ENCODE measurements at regions not wholly inside any gene's neighbourhood (a gene's known extent, or its start where the extent isn't known, plus 50 kb on each side); places are given as distances from the start of the nearest gene placed in this dataset.
A peak's percentile ranks its signal among the peaks of the same experiment; 100 is the strongest.

DNA sequence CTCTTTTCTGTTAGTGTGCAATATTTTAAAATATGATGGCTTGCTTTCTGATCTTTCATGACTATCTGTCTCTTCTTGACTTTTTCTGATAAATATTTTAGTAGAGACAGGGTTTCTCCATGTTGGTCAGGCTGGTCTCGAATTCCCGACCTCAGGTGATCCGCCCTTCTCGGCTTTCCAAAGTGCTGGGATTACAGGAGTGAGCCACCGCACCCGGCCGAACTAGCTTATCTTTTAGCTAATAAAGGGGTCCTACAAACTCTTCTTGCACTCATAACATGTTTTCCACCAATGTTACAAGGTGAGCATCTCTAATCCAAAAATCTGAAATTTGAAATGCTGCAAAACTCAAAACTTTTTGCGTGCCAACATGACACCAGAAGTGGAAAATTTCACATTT lies 535.2 kb upstream of the PCDH20 start:
- no peak for DNase-seq (ENCODE audit: extremely low spot score)
- ChIA-PET POLR2A (no interaction called here), CTCF (no interaction called here)
- no peak for TF ChIP-seq LEF1 (IDR thresholded peaks at IDR 0.05; ENCODE audit: borderline replicate concordance)
- no peak for TF ChIP-seq ELF4 (IDR thresholded peaks at IDR 0.05)
- TF ChIP-seq SUZ12 (IDR thresholded peaks at IDR 0.05) = no peak
- no peak for TF ChIP-seq L3MBTL2 (conservative IDR thresholded peaks at IDR 0.05)
- TF ChIP-seq SP1 (IDR thresholded peaks at IDR 0.05) = no peak
- TF ChIP-seq FOXM1 (IDR thresholded peaks at IDR 0.05; ENCODE audit: borderline replicate concordance) = no peak
- TF ChIP-seq FOXK2 (IDR thresholded peaks at IDR 0.05) = no peak
- no peak for TF ChIP-seq NFRKB (IDR thresholded peaks at IDR 0.05)
- no peak for TF ChIP-seq TARDBP (IDR thresholded peaks at IDR 0.05)
- no peak for TF ChIP-seq ARNT (IDR thresholded peaks at IDR 0.05)
- TF ChIP-seq FOXA1 (IDR thresholded peaks at IDR 0.05) = no peak
- no peak for TF ChIP-seq CTBP1 (IDR thresholded peaks at IDR 0.05; ENCODE audit: borderline replicate concordance)
- no peak for TF ChIP-seq ZNF384 (IDR thresholded peaks at IDR 0.05)
- TF ChIP-seq, protein P1, sequence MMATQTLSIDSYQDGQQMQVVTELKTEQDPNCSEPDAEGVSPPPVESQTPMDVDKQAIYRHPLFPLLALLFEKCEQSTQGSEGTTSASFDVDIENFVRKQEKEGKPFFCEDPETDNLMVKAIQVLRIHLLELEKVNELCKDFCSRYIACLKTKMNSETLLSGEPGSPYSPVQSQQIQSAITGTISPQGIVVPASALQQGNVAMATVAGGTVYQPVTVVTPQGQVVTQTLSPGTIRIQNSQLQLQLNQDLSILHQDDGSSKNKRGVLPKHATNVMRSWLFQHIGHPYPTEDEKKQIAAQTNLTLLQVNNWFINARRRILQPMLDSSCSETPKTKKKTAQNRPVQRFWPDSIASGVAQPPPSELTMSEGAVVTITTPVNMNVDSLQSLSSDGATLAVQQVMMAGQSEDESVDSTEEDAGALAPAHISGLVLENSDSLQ (IDR thresholded peaks at IDR 0.05) = no peak
- no peak for TF ChIP-seq HDGF (IDR thresholded peaks at IDR 0.05; ENCODE audit: borderline replicate concordance)
- no peak for TF ChIP-seq BHLHE40 (IDR thresholded peaks at IDR 0.05; ENCODE audit: borderline replicate concordance)

DNA sequence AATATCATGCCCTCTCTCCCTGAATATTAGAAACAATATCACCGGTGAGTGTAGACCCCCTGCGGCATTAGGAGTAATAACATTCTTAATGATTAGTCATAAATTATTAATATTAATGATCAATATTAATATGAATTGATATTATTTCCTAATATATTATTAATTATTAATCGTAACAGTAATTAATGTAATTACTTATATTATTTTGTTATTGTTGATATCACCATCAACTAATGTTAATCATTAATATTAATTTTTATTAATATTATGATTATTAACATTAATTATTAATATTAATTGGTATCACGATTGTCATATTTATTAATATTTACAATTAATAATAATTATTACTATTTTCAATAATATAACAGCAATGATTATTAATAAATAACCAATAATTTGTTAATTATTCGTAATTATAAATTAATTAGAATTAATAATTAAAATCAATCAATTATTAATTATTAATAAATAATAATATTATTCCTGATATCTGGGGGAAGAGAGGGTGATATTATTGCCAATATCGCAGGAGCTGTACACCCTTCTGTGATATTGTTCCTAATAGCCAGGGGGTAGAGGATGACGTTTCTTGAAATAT lies 528.8 kb upstream of the PCDH20 start:
- TF ChIP-seq NFRKB (IDR thresholded peaks at IDR 0.05) (peak; percentile 21; the same call in 1 of the 2 replicates), FOXK2 (IDR thresholded peaks at IDR 0.05) (0 out of 2 replicates have a peak, but pooled peaks have one; percentile 72), SUZ12 (IDR thresholded peaks at IDR 0.05) (0 out of 2 replicates have a peak, but pooled peaks have one; percentile 36)
- TF ChIP-seq, protein P1 (IDR thresholded peaks at IDR 0.05) = no peak
- no peak for DNase-seq (ENCODE audit: extremely low spot score)
- POLR2A ChIA-PET = no interaction called here
- CTCF ChIA-PET = no interaction called here

DNA sequence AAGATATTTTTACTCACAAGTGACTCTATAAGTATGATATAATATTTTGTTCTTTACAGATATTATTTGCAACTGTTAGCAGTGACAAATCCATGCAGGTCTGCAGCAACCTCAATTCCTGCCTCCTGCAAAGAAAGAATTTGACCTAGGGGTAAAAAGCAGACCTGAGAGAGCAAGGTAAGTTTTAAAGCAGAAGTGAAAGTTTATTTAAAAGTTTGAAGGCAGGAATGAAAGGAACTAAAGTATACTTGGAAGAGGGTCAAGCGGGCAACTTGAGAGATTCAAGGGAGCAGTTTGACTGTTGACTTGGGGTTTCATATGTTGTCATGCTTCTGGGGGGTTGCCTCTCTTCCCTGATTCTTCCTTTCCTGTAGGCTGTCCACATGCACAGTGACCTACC lies 520.1 kb upstream of the PCDH20 start:
- no peak for DNase-seq (ENCODE audit: extremely low spot score)
- ChIA-PET CTCF (no interaction called here), POLR2A (no interaction called here)
- TF ChIP-seq LEF1 (IDR thresholded peaks at IDR 0.05; ENCODE audit: borderline replicate concordance) (no peak), FOXK2 (IDR thresholded peaks at IDR 0.05) (no peak), TARDBP (IDR thresholded peaks at IDR 0.05) (no peak), FOXA1 (IDR thresholded peaks at IDR 0.05) (no peak), FOXM1 (IDR thresholded peaks at IDR 0.05; ENCODE audit: borderline replicate concordance) (no peak), SUZ12 (IDR thresholded peaks at IDR 0.05) (no peak), L3MBTL2 (conservative IDR thresholded peaks at IDR 0.05) (no peak), ZNF384 (IDR thresholded peaks at IDR 0.05) (no peak)
- TF ChIP-seq, protein P1 (IDR thresholded peaks at IDR 0.05) = no peak

DNA sequence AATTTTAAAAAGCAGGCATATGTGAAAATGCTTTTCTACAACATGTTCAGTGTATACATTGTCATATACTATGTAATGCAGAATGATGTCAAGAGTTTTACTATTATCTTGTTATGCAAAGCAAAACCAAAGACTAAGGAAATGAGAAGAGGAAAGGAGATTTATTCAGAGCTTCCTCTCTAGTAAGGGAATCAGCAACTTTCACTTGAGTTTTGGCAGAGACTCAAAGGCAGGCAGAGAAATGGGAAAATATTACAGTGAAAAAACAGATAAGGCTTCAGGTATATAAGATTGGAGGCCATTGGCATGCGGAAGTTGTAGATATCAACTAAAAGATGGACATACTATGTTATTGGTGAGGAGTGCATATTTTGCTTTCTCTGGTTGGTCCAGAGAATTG lies 512.0 kb upstream of the PCDH20 start:
- no peak for TF ChIP-seq ARNT (IDR thresholded peaks at IDR 0.05)
- TF ChIP-seq TARDBP (IDR thresholded peaks at IDR 0.05) = 0 out of 2 replicates have a peak, but pooled peaks have one; percentile 44
- TF ChIP-seq HDGF (IDR thresholded peaks at IDR 0.05; ENCODE audit: borderline replicate concordance) = no peak
- ChIA-PET CTCF (no interaction called here), POLR2A (no interaction called here)
- DNase-seq (ENCODE audit: extremely low spot score) = no peak

DNA sequence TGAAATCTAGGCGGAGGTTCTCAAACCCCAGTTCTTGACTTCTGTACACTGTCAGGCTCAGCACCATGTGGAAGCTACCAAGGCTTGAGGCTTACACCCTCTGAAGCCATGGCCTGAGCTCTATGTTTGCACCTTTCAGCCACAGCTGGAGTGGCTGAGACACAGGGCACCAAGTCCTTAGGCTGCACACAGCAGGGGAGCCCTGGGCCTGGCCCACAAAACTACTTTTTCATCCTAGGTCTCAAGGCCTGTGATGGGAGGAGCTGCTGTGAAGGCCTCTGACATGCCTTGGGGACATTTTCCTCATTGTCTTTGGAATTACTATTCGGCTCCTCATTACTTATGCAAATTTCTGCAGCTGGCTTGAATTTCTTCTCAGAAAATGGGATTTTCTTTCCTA lies 503.2 kb upstream of the PCDH20 start:
- POLR2A ChIA-PET = no interaction called here
- no peak for TF ChIP-seq SUZ12 (IDR thresholded peaks at IDR 0.05)
- CTCF ChIA-PET = interaction anchor here (0.6 to 1.3 kb wide), 3 partner anchors 38 to 1446 kb away, joined by 3 read pairs; no protein-coding TSS in a partner anchor
- no peak for DNase-seq (ENCODE audit: extremely low spot score)

DNA sequence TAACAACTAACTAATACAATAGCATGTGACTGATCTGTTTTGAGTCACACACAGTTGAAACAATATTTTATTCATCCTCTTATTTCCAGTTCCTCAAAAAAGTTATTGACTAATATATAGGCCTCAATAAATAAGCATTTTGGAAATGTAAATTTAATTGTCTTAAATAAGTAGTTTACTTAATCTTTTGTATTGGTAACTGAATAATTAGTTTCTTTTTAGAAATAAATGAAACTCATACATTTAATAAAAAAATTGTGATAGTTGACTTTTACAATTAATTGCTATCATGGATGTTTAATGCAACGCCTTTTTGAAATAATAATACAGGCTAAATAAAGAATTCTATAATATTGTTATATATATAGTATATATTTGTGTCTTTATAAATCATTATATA lies 500.8 kb upstream of the PCDH20 start:
- DNase-seq (ENCODE audit: extremely low spot score) = no peak
- peak; percentile 69 for TF ChIP-seq SUZ12 (IDR thresholded peaks at IDR 0.05)
- TF ChIP-seq L3MBTL2 (conservative IDR thresholded peaks at IDR 0.05) = no peak
- 0 out of 2 replicates have a peak, but pooled peaks have one; percentile 63 for TF ChIP-seq FOXK2 (IDR thresholded peaks at IDR 0.05)
- no peak for TF ChIP-seq NFRKB (IDR thresholded peaks at IDR 0.05)
- TF ChIP-seq SP1 (IDR thresholded peaks at IDR 0.05) = no peak
- no peak for TF ChIP-seq ARNT (IDR thresholded peaks at IDR 0.05)
- 0 out of 2 replicates have a peak, but pooled peaks have one; percentile 33 for TF ChIP-seq BHLHE40 (IDR thresholded peaks at IDR 0.05; ENCODE audit: borderline replicate concordance)
- peak; percentile 33; the same call in 1 of the 2 replicates for TF ChIP-seq FOXM1 (IDR thresholded peaks at IDR 0.05; ENCODE audit: borderline replicate concordance)
- CTCF ChIA-PET = interaction anchor here (1.2 kb wide), 1 partner anchor 38 kb away, joined by 4 read pairs; no protein-coding TSS in a partner anchor
- POLR2A ChIA-PET = no interaction called here

DNA sequence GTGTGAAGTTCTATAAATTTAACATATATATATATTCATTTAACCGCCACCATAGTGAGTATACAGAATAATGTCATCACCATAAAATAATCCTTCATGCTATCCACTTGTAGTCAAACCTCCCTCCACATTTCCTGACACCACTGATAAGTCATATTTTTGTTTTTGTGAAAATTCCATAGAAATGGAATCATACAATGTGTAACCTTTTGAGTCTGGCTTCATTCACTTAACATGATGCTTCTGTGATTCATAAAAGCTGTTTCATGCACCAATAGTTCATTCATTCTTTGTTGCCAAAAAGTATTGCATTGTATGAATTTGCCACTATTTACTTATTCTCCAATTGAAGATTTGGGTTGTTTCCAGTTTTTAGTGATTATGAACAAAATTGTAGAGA lies 497.5 kb upstream of the PCDH20 start:
- no peak for DNase-seq (ENCODE audit: extremely low spot score)
- ChIA-PET POLR2A (no interaction called here), CTCF (interaction anchor here (0.5 to 1.9 kb wide), 2 partner anchors 17 to 32 kb away, joined by 3 to 7 read pairs; no protein-coding TSS in a partner anchor)
- TF ChIP-seq CTBP1 (IDR thresholded peaks at IDR 0.05; ENCODE audit: borderline replicate concordance) = no peak
- TF ChIP-seq LEF1 (IDR thresholded peaks at IDR 0.05; ENCODE audit: borderline replicate concordance) = no peak
- no peak for TF ChIP-seq ELF4 (IDR thresholded peaks at IDR 0.05)

Data from HEK293T (cell line).